ENCODE measurements at regions not wholly inside any gene's neighbourhood (a gene's known extent, or its start where the extent isn't known, plus 50 kb on each side); places are given as distances from the start of the nearest gene placed in this dataset.

DNA sequence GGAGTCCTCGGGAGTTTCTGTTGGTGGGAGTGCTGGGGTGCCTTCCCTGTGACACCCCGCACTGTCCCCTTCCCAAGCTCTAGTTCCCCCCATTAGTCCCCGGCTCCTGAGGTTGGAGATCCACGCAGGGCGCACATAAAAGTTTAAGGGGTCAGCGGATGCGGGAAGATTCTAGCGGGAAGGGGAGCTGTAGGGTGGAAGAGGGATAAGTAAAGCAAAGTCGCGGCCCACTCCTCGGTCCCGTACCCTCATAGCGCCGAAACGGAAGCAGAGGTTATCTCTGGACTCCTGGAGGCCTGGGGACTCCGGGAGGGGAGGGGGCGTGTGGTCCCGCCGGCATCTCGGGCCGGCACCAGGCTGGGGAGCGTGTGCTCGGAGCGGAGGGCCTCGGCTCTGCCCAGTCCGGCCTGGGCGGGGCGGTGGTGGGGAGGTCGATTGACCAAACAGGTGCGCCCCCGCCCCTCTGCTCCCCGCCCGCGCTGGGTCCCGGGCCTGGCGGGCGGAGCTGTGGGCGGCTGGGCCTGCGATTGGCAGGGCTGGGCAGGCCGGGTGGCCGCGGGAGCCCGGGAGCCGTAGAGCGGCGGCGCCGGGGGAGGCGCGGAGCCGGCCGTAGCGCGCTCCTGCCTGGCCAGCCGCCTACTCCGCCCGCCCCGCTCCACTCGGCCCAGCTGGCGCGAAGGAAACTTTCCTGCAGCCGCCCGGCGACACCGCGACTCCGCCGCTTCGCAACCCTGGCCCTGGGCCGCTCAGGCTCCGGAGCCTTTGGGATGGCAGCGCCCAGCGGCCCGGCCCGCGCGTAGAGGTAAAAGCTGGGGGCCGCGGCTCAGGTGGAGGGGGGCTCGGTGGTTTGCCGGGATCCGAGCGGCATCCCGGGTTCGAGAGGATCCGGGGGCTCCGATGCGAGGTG, 52.2 kb upstream of the DAB2IP start (continued):
- TF ChIP-seq KAT2B (IDR thresholded peaks at IDR 0.05; ENCODE audit: borderline replicate concordance, low read depth, low read length) (no peak), ZBTB4 (CRISPR knock-in tag; IDR thresholded peaks at IDR 0.05; ENCODE audit: borderline replicate concordance) (no peak), CHD4 (IDR thresholded peaks at IDR 0.05; ENCODE audit: borderline replicate concordance, low read length) (no peak), SP1 (IDR thresholded peaks at IDR 0.05) (no peak), SP1 (CRISPR knock-in tag; IDR thresholded peaks at IDR 0.05) (no peak), SRSF4 (IDR thresholded peaks at IDR 0.05; ENCODE audit: low read depth, low read length, poor library complexity, severe bottlenecking) (no peak), TSC22D2 (CRISPR knock-in tag; IDR thresholded peaks at IDR 0.05; ENCODE audit: borderline replicate concordance) (no peak), SIN3A (IDR thresholded peaks at IDR 0.05; ENCODE audit: borderline replicate concordance, low read depth, low read length) (no peak), MED8 (CRISPR knock-in tag; IDR thresholded peaks at IDR 0.05; ENCODE audit: insufficient replicate concordance) (no peak), ZNF841 (CRISPR knock-in tag; IDR thresholded peaks at IDR 0.05; ENCODE audit: borderline replicate concordance) (no peak), ZNF253 (CRISPR knock-in tag; IDR thresholded peaks at IDR 0.05; ENCODE audit: borderline replicate concordance) (no peak), ZFP91 (CRISPR knock-in tag; IDR thresholded peaks at IDR 0.05; ENCODE audit: borderline replicate concordance) (peak; percentile 38; the same call in 1 of the 2 replicates), MTA1 (CRISPR knock-in tag; IDR thresholded peaks at IDR 0.05; ENCODE audit: borderline replicate concordance) (no peak), MATR3 (CRISPR knock-in tag; IDR thresholded peaks at IDR 0.05) (no peak), ZNF672 (CRISPR knock-in tag; IDR thresholded peaks at IDR 0.05) (no peak), ASH2L (IDR thresholded peaks at IDR 0.05; ENCODE audit: insufficient read length, low read depth, low read length) (peak; percentile 36), RBAK (CRISPR knock-in tag; IDR thresholded peaks at IDR 0.05) (no peak), CAMTA2 (CRISPR knock-in tag; IDR thresholded peaks at IDR 0.05; ENCODE audit: borderline replicate concordance) (no peak), PAF1 (CRISPR knock-in tag; IDR thresholded peaks at IDR 0.05) (no peak), ZNF768 (CRISPR knock-in tag; IDR thresholded peaks at IDR 0.05) (peak; percentile 29; the same call in 1 of the 2 replicates), CENPT (CRISPR knock-in tag; IDR thresholded peaks at IDR 0.05; ENCODE audit: low read depth) (no peak), TEAD3 (CRISPR knock-in tag; optimal IDR thresholded peaks at IDR 0.05; ENCODE audit: borderline replicate concordance) (peak; percentile 12), TCF12 (IDR thresholded peaks at IDR 0.05) (no peak), TCF12 (CRISPR knock-in tag; IDR thresholded peaks at IDR 0.05) (no peak), NR2C2 (CRISPR knock-in tag; IDR thresholded peaks at IDR 0.05; ENCODE audit: borderline replicate concordance) (no peak), CHD2 (IDR thresholded peaks at IDR 0.05; ENCODE audit: low read depth, low read length) (no peak), HIVEP1 (CRISPR knock-in tag; IDR thresholded peaks at IDR 0.05) (no peak)
